Omental fat pad (tissue), 3 donors: ENCODE measurements at regions not wholly inside any gene's neighbourhood (a gene's known extent, or its start where the extent isn't known, plus 50 kb on each side); places are given as distances from the start of the nearest gene placed in this dataset.

Source experiments
- ATAC-seq: fragments of 150-250 bp; one replicate; pipeline ENCODE4 v1.9.1; 2016; ENCODE audit warnings: mild to moderate bottlenecking, moderate library complexity; ENCODE audit not compliant: low FRiP score
- DNase-seq: peaks from one replicate; pipeline ENCODE4 v3.0.0-alpha.2; 2019; ENCODE audit warnings: low spot score
- TF ChIP-seq, protein P1 (sequence below), 3 donors: fragments of 450-650 bp; IDR thresholded peaks; one replicate each; pipeline ENCODE4 v1.5.1; 2016 to 2017; ENCODE audit warnings: antibody characterized with exemption in 3 of 3, mild to moderate bottlenecking in 3 of 3, moderate library complexity in 2 of 3

DNA sequence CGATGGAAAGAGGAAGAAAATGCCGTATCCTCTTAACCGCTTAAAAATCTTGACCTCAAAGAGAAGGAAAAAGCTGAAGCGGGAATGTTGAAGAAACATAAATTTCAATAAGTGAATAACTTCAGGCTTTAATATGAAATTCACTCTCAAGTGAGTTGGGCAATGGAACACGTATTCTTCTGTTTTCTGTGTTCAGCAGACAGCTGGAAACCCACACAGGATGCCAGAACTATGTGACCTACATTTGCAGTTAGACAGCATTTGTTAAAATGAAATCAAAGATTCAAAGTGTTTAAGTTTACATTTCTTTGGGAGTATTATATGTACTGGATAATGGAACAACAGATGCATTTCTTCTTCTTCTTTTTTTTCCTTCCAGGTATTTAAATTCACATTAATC is 80.5 kb upstream of the SPATS2L start:
- ATAC-seq = no peak

DNA sequence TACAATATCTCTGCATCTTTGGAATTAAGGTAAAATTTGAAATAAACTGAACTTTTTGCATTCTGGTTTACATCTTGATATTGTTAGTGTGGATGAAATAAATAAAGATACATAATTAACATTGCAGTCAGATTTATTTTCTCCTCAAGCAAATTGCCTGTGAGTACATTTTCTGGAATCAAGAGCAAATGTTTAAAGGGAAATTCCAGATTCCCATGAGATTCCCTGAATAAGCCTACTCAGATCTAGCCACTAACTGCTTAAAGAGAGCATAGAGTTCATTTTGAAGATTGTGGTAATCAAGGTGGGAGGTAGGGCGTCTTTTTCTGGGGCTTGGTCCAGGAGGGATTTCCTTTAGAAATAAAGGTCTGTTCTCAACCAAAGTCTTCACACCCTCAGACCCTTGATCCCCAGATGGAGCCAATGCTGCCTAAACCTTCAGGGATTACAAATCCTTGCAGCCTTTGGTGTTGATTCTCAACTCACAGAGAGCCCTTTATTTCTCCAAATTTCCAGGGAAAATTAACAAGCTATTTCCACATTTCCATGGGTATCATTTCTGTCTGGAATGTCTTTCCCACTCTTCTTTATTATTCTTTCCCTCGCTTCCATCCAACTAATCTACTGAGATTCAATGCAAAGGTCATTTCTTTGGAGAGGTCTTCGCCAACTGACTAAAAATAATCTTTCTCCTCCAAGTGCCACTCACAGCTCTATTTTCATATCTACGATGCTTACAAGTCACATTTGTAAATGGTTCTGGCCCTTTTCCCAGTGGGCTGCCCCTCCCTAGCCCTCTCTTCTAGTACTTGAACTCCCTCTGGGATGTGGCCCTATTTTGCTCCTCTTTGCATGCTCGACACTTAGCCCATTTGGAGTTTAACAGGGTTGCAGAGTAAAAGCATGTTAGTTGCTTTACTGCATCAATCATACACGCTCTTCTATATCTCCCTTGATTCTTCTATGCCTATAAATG is 79.8 kb upstream of the SPATS2L start:
- DNase-seq (no peak), ATAC-seq (no peak)
- TF ChIP-seq, protein P1, sequence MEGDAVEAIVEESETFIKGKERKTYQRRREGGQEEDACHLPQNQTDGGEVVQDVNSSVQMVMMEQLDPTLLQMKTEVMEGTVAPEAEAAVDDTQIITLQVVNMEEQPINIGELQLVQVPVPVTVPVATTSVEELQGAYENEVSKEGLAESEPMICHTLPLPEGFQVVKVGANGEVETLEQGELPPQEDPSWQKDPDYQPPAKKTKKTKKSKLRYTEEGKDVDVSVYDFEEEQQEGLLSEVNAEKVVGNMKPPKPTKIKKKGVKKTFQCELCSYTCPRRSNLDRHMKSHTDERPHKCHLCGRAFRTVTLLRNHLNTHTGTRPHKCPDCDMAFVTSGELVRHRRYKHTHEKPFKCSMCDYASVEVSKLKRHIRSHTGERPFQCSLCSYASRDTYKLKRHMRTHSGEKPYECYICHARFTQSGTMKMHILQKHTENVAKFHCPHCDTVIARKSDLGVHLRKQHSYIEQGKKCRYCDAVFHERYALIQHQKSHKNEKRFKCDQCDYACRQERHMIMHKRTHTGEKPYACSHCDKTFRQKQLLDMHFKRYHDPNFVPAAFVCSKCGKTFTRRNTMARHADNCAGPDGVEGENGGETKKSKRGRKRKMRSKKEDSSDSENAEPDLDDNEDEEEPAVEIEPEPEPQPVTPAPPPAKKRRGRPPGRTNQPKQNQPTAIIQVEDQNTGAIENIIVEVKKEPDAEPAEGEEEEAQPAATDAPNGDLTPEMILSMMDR (IDR thresholded peaks at IDR 0.05) = no peak

More for the DNA sequence above, 80.5 kb upstream of the SPATS2L start:
- TF ChIP-seq, protein P1 (IDR thresholded peaks at IDR 0.05) = no peak
- DNase-seq = no peak

DNA sequence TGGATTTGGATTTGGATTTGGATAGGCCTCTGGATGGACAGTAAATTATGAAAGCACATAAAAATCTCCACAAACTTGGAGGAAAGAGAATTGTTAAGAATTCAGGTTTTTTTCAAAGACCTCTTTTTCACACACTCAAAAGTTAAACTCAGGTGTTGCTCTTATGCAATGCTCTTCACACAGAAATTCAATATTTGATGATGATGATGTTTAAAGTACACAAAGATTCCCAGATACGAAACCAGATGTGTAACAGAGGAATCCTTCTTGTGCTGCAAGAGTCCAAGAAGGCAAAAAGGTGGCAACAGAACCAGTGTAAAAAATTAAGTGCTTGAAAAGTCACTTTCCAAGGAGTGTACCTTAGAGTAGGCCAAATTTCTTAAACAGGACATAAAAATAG is 75.8 kb upstream of the SPATS2L start:
- TF ChIP-seq, protein P1 (IDR thresholded peaks at IDR 0.05) = no peak
- DNase-seq (no peak), ATAC-seq (no peak)

DNA sequence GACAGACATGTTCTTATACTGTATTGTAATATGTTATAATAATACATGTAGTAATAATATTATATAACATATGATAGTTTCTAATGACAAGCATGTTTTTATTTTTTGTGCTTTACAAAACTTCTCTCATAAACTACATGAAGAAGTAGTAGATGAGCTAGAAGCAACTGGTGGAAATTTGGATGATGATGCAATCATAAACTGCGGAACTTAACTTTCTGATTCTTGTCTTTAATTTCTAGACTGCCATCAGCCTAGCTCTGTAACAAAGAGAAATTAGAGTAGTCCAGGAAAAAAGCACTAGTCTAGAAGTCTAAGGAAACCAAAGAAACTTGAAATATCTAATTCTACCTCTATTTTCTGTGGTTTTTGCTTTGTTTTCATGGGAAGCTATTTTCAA is 71.0 kb upstream of the SPATS2L start:
- no peak for ATAC-seq
- TF ChIP-seq, protein P1 (IDR thresholded peaks at IDR 0.05) = no peak
- no peak for DNase-seq

DNA sequence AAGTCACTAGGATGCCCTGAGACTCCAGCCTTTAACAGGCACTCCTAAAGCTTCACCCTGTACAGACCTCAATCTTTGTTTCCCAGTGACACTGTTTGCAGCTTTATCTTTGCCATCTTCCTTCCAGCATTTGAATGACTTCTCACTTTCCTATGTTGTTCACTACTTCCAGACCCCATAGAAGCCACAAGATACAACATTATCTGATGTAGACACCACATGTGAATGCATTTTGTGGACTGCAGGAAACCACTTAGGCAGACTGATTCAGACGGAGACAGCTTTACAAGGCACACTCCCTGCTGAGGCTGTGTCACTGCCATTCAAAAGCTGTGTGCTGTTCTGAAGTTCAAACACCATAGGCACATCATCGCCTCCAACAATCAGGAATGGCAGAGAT is 67.3 kb upstream of the SPATS2L start:
- DNase-seq (no peak), ATAC-seq (no peak)
- TF ChIP-seq, protein P1 (IDR thresholded peaks at IDR 0.05) = no peak

DNA sequence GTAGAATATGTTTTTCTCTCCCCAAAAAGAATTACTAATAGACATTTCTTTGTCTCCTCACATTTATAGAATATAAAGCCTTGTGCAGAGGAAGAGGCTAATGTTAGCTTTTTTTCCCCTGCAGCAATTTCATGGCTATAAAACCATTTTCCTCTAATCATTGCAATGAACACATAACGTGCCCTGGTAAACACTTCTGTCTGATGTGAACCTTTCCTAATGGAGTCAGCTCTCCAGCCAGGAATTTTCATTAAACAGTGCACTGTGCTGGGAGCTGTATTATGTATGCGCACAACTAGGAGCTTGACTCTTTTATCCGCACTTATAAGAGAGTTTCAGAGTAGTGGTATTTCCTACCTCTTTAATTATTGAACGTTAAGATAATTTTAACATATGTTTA is 63.9 kb upstream of the SPATS2L start:
- TF ChIP-seq, protein P1 (IDR thresholded peaks at IDR 0.05) = no peak
- DNase-seq (no peak), ATAC-seq (no peak)

DNA sequence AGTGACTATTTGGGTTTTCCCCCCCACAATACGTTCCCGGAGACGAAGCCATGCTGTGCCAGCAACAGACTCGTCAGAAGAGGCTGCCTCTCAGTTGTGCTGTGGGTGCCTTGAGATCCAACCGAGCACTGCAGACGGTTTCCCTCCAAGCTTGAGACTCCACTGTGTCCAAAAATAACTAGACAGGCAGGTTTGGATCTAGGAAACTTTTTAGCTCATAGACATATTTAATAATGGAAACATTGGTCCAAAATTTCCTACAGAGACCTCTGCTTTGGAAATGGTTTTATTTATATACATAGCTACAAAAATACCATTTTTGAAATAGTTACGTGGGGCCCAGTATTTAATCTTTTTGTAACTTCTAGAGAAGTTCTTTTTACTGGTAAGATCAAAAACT is 63.1 kb upstream of the SPATS2L start:
- DNase-seq = no peak
- TF ChIP-seq, protein P1 (IDR thresholded peaks at IDR 0.05) = no peak

More for the DNA sequence above, 63.1 kb upstream of the SPATS2L start:
- no peak for ATAC-seq
